ENCODE measurements at regions not wholly inside any gene's neighbourhood (a gene's known extent, or its start where the extent isn't known, plus 50 kb on each side); places are given as distances from the start of the nearest gene placed in this dataset.

GRCh38 chr1:37317870-37318467 lies 156.4 kb upstream of the ZC3H12A start:
- Histone ChIP-seq H3K36me3 (no peaks in the 10 kb centered on the region), H3K4me1 (ENCODE audit: insufficient read depth) (no peaks in the 10 kb centered on the region), H3K9me3 (no peaks in the 10 kb centered on the region), H3K27me3 (no peaks in the 10 kb centered on the region), H3K27ac (no peak overlapping the region), H3K4me3 (no peak overlapping the region)
- DNase-seq: no peak
- WGBS, 3 donors: 2 to 5% (median 3%) methylated on average over 35 of the region's 35 CpGs
- TF ChIP-seq POLR2A (IDR thresholded peaks at IDR 0.05): no peak
- no peak for TF ChIP-seq EP300 (IDR thresholded peaks at IDR 0.05)
- no peak for TF ChIP-seq CTCF (IDR thresholded peaks at IDR 0.05)
- intact Hi-C loops (cut with DNase I): no loop called here

- H3K9me3 ChIP-seq: no peaks in the 10 kb centered on the region
- no peaks in the 10 kb centered on the region for H3K4me1 ChIP-seq (ENCODE audit: insufficient read depth)
- intact Hi-C loops (cut with DNase I): no loop called here
- WGBS, 3 donors: 1 to 3% (median 3%) methylated on average over 20 of the region's 20 CpGs
- no peaks in the 10 kb centered on the region for H3K27me3 ChIP-seq
- DNase-seq: no peak
- no peak overlapping the region for H3K27ac ChIP-seq
- H3K36me3 ChIP-seq: no peaks in the 10 kb centered on the region
- TF ChIP-seq POLR2A (IDR thresholded peaks at IDR 0.05) (no peak), CTCF (IDR thresholded peaks at IDR 0.05) (no peak), EP300 (IDR thresholded peaks at IDR 0.05) (no peak)
- H3K4me3 ChIP-seq: no peak overlapping the region
Observed at GRCh38 chr1:37318490-37318889, 155.9 kb upstream of the ZC3H12A start.

- H3K9me3 ChIP-seq: no peaks in the 10 kb centered on the region
- H3K27me3 ChIP-seq: no peaks in the 10 kb centered on the region
- intact Hi-C loops (cut with DNase I): no loop called here
- no peak for DNase-seq
- H3K27ac ChIP-seq: no peak overlapping the region
- H3K4me1 ChIP-seq (ENCODE audit: insufficient read depth): no peaks in the 10 kb centered on the region
- H3K4me3 ChIP-seq: no peak overlapping the region
- no peak for TF ChIP-seq POLR2A (IDR thresholded peaks at IDR 0.05)
- no peak for TF ChIP-seq EP300 (IDR thresholded peaks at IDR 0.05)
- TF ChIP-seq CTCF (IDR thresholded peaks at IDR 0.05): no peak
- H3K36me3 ChIP-seq: no peaks in the 10 kb centered on the region
- 71 to 84% (median 73%) methylated on average over 5 of the region's 5 CpGs for WGBS, 3 donors
Observed at GRCh38 chr1:37319284-37319683, 155.1 kb upstream of the ZC3H12A start.

- Histone ChIP-seq H3K27ac (no peak overlapping the region), H3K4me1 (ENCODE audit: insufficient read depth) (no peaks in the 10 kb centered on the region), H3K36me3 (no peaks in the 10 kb centered on the region), H3K4me3 (no peak overlapping the region), H3K27me3 (no peaks in the 10 kb centered on the region), H3K9me3 (no peaks in the 10 kb centered on the region)
- TF ChIP-seq EP300 (IDR thresholded peaks at IDR 0.05): no peak
- TF ChIP-seq CTCF (IDR thresholded peaks at IDR 0.05): no peak
- no peak for TF ChIP-seq POLR2A (IDR thresholded peaks at IDR 0.05)
- intact Hi-C loops (cut with DNase I): no loop called here
- no peak for DNase-seq
- 33 to 40% (median 39%) methylated on average over 19 of the region's 19 CpGs for WGBS, 3 donors
Observed at GRCh38 chr1:37323486-37324377, 150.6 kb upstream of the ZC3H12A start.
